Peyer's patch (tissue), 4 donors: ENCODE measurements at regions not wholly inside any gene's neighbourhood (a gene's known extent, or its start where the extent isn't known, plus 50 kb on each side); places are given as distances from the start of the nearest gene placed in this dataset.

Experiments
- POLR2A ChIP-seq, 2 donors: fragments of 450-650 bp; IDR thresholded peaks; one replicate each; pipeline ENCODE4 v1.5.1; 2017; ENCODE audit warnings: antibody characterized with exemption in 2 of 2, mild to moderate bottlenecking in 2 of 2, moderate library complexity in 2 of 2
- TF ChIP-seq, protein P1 (sequence below), 6 experiments: fragments of 450-650 bp in 4 of 6; fragments of 200-600 bp in 2 of 6; sonication (generic) in 1 of 6; IDR thresholded peaks; one replicate each; pipeline ENCODE4 v1.5.1; 2017 to 2019; ENCODE audit warnings: antibody characterized with exemption in 6 of 6, mild to moderate bottlenecking in 3 of 6, moderate library complexity in 1 of 6

DNA sequence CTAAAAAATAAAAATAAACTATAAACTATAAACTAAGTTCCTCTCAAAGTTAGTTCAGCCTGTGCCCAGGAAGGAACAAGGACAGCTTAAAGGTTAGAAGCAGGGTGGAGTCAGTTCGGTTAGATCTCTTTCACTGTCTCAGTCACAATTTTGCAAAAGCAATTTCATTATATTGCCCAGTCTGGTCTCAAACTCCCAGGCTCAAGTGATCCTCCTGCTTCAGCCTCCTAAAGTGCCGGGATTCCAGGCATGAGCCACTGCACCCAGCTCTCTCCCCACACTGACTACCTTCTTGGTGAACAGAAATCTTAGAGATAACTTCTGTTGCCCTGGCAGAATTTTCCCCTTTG is 146.3 kb upstream of the TRIM24 start:
- TF ChIP-seq POLR2A (IDR thresholded peaks at IDR 0.05): no peak
- TF ChIP-seq, protein P1, sequence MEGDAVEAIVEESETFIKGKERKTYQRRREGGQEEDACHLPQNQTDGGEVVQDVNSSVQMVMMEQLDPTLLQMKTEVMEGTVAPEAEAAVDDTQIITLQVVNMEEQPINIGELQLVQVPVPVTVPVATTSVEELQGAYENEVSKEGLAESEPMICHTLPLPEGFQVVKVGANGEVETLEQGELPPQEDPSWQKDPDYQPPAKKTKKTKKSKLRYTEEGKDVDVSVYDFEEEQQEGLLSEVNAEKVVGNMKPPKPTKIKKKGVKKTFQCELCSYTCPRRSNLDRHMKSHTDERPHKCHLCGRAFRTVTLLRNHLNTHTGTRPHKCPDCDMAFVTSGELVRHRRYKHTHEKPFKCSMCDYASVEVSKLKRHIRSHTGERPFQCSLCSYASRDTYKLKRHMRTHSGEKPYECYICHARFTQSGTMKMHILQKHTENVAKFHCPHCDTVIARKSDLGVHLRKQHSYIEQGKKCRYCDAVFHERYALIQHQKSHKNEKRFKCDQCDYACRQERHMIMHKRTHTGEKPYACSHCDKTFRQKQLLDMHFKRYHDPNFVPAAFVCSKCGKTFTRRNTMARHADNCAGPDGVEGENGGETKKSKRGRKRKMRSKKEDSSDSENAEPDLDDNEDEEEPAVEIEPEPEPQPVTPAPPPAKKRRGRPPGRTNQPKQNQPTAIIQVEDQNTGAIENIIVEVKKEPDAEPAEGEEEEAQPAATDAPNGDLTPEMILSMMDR (IDR thresholded peaks at IDR 0.05): no peak
